Activated B cell treated with CpG ODN at 0.5 μM for 24 hours (primary cell): ENCODE measurements at regions not wholly inside any gene's neighbourhood (a gene's known extent, or its start where the extent isn't known, plus 50 kb on each side); places are given as distances from the start of the nearest gene placed in this dataset.

ENCODE experiments used
- ATAC-seq: fragments of 200-7000 bp; cut with Tn5 transposase; one replicate; pipeline ENCODE4 v1.10.0; 2021; ENCODE audit warnings: low read depth, mild to moderate bottlenecking, moderate library complexity
- CTCF ChIA-PET: fragments of 350-600 bp; sonication (Branson Sonifier 250); formaldehyde crosslinking; loops from one replicate; lab custom pipeline; 2021; ENCODE audit warnings: antibody characterized with exemption; lab: Charles Lee
- POLR2A ChIA-PET: fragments of 350-600 bp; sonication (Branson Sonifier 250); formaldehyde crosslinking; loops from one replicate; lab custom pipeline; 2021; ENCODE audit warnings: antibody characterized with exemption; lab: Charles Lee
- DNase-seq: peaks from one replicate; pipeline ENCODE4 v3.0.0; 2022
- H3K27ac Mint-ChIP-seq: one replicate; pipeline ENCODE4 v1.8.0; 2020; ENCODE audit warnings: mixed read lengths
- H3K27me3 Mint-ChIP-seq: one replicate; pipeline ENCODE4 v1.8.0; 2021; ENCODE audit warnings: mixed read lengths
- H3K36me3 Mint-ChIP-seq: one replicate; pipeline ENCODE4 v1.8.0; 2021; ENCODE audit warnings: low read depth, mixed read lengths
- H3K4me1 Mint-ChIP-seq: one replicate; pipeline ENCODE4 v1.8.0; 2021; ENCODE audit warnings: mixed read lengths
- H3K4me3 Mint-ChIP-seq: one replicate; pipeline ENCODE4 v1.8.0; 2020; ENCODE audit warnings: mild to moderate bottlenecking, mixed read lengths
- H3K9me3 Mint-ChIP-seq: one replicate; pipeline ENCODE4 v1.8.0; 2020; ENCODE audit warnings: mixed read lengths
- CTCF ChIP-seq: fragments of 200-600 bp; IDR thresholded peaks from one replicate; pipeline ENCODE4 v1.8.0; 2022; ENCODE audit warnings: antibody characterized with exemption, mild to moderate bottlenecking
- intact Hi-C: fragments of 100-400 bp; cut with micrococcal nuclease; formaldehyde crosslinking; loops from one replicate; pipeline ENCODE4 v1.15.1; 2024

- no peak overlapping the region for H3K27ac Mint-ChIP-seq
- TF ChIP-seq CTCF: no peak
- no peaks in the 10 kb centered on the region for H3K36me3 Mint-ChIP-seq
- POLR2A ChIA-PET: no interaction called here
- H3K4me1 Mint-ChIP-seq: no peaks in the 10 kb centered on the region
- DNase-seq (no peak), ATAC-seq (no peak)
- intact Hi-C loops: no loop called here
- H3K27me3 Mint-ChIP-seq: no peaks in the 10 kb centered on the region
- no peak overlapping the region for H3K4me3 Mint-ChIP-seq
- H3K9me3 Mint-ChIP-seq: peaks cover 2% of the 10 kb centered on the region
- CTCF ChIA-PET: no interaction called here
Observed at GRCh38 chr18:38576349-38576748, 1010.8 kb upstream of the CELF4 start.

- Mint-ChIP-seq H3K27me3 (no peaks in the 10 kb centered on the region), H3K27ac (no peak overlapping the region), H3K4me1 (no peaks in the 10 kb centered on the region), H3K36me3 (no peaks in the 10 kb centered on the region), H3K4me3 (no peak overlapping the region), H3K9me3 (peaks cover 2% of the 10 kb centered on the region)
- ChIA-PET CTCF (no interaction called here), POLR2A (no interaction called here)
- DNase-seq: no peak
- intact Hi-C loops: no loop called here
- no peak for ATAC-seq
- TF ChIP-seq CTCF: no peak
Observed at GRCh38 chr18:38575648-38576047, 1010.0 kb upstream of the CELF4 start.

- ChIA-PET POLR2A (no interaction called here), CTCF (no interaction called here)
- DNase-seq: no peak
- H3K4me1 Mint-ChIP-seq: no peaks in the 10 kb centered on the region
- no peak for ATAC-seq
- TF ChIP-seq CTCF: no peak
- H3K4me3 Mint-ChIP-seq: no peak overlapping the region
- H3K36me3 Mint-ChIP-seq: no peaks in the 10 kb centered on the region
- intact Hi-C loops: no loop called here
- H3K9me3 Mint-ChIP-seq: peaks cover 2% of the 10 kb centered on the region
- no peaks in the 10 kb centered on the region for H3K27me3 Mint-ChIP-seq
- H3K27ac Mint-ChIP-seq: no peak overlapping the region
Observed at GRCh38 chr18:38575023-38575422, 1009.4 kb upstream of the CELF4 start.

- ATAC-seq (no peak), DNase-seq (no peak)
- POLR2A ChIA-PET: no interaction called here
- Mint-ChIP-seq H3K27ac (no peak overlapping the region), H3K27me3 (no peaks in the 10 kb centered on the region), H3K4me3 (no peak overlapping the region), H3K9me3 (peaks cover 2% of the 10 kb centered on the region), H3K36me3 (no peaks in the 10 kb centered on the region), H3K4me1 (no peaks in the 10 kb centered on the region)
- CTCF ChIA-PET: interaction anchor here (0.8 kb wide), 1 partner anchor 42 kb away, joined by 3 read pairs; no protein-coding TSS in a partner anchor
- intact Hi-C loops: no loop called here
- TF ChIP-seq CTCF: no peak
Observed at GRCh38 chr18:38572554-38573111, 1007.0 kb upstream of the CELF4 start.

- Mint-ChIP-seq H3K27ac (no peak overlapping the region), H3K36me3 (no peaks in the 10 kb centered on the region), H3K4me3 (no peak overlapping the region), H3K9me3 (peaks cover 2% of the 10 kb centered on the region), H3K27me3 (no peaks in the 10 kb centered on the region), H3K4me1 (no peaks in the 10 kb centered on the region)
- CTCF ChIA-PET: no interaction called here
- no peak for ATAC-seq
- no peak for TF ChIP-seq CTCF
- intact Hi-C loops: no loop called here
- DNase-seq: no peak
- POLR2A ChIA-PET: no interaction called here
Observed at GRCh38 chr18:38571651-38572050, 1006.1 kb upstream of the CELF4 start.
